Fibroblast of pulmonary artery (primary cell): ENCODE measurements at regions not wholly inside any gene's neighbourhood (a gene's known extent, or its start where the extent isn't known, plus 50 kb on each side); places are given as distances from the start of the nearest gene placed in this dataset.

Experiments
- DNase-seq: peaks from one replicate; pipeline ENCODE4 v3.0.0-alpha.2; 2010; ENCODE audit warnings: low read depth
- H3K4me3 ChIP-seq: replicated peaks from 2 replicates; pipeline ENCODE4 v1.5.1; 2011; ENCODE audit warnings: low read depth, mild to moderate bottlenecking, control low read depth, low read length, moderate library complexity
- TF ChIP-seq, protein P1 (sequence below): IDR thresholded peaks from 2 replicates; pipeline ENCODE4 v1.5.1; 2011; ENCODE audit warnings: mild to moderate bottlenecking, control low read depth, low read length, inconsistent platforms; ENCODE audit errors: missing control alignments

DNA sequence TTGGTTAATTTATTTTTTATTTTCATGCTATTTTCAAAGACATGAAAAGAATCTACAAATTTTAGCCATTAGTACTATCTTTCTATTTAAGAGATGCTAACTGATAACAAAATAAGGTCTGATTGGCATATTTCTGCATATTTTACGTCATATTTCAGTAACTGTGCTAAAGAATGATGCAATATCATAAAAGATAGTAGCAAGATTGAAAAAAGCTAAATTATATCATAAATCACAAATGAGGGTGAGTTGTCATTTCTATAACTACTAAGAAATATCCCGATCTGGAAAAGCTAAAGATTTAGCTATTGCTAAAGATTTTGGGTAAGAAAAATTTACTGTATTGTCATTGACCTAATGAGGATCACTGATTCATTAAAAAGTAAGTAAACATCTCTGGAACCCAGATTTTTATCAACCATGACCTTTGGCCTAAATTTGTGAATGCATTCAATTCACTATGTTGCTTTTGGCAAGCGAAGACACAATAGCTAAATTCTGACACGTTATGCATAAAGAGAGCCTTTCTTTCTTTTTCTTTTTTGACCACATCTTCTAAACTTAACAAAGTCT, 103.6 kb downstream of the HPGD start:
- TF ChIP-seq, protein P1, sequence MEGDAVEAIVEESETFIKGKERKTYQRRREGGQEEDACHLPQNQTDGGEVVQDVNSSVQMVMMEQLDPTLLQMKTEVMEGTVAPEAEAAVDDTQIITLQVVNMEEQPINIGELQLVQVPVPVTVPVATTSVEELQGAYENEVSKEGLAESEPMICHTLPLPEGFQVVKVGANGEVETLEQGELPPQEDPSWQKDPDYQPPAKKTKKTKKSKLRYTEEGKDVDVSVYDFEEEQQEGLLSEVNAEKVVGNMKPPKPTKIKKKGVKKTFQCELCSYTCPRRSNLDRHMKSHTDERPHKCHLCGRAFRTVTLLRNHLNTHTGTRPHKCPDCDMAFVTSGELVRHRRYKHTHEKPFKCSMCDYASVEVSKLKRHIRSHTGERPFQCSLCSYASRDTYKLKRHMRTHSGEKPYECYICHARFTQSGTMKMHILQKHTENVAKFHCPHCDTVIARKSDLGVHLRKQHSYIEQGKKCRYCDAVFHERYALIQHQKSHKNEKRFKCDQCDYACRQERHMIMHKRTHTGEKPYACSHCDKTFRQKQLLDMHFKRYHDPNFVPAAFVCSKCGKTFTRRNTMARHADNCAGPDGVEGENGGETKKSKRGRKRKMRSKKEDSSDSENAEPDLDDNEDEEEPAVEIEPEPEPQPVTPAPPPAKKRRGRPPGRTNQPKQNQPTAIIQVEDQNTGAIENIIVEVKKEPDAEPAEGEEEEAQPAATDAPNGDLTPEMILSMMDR: no peak
- no peak overlapping the region for H3K4me3 ChIP-seq
- DNase-seq: no peak

DNA sequence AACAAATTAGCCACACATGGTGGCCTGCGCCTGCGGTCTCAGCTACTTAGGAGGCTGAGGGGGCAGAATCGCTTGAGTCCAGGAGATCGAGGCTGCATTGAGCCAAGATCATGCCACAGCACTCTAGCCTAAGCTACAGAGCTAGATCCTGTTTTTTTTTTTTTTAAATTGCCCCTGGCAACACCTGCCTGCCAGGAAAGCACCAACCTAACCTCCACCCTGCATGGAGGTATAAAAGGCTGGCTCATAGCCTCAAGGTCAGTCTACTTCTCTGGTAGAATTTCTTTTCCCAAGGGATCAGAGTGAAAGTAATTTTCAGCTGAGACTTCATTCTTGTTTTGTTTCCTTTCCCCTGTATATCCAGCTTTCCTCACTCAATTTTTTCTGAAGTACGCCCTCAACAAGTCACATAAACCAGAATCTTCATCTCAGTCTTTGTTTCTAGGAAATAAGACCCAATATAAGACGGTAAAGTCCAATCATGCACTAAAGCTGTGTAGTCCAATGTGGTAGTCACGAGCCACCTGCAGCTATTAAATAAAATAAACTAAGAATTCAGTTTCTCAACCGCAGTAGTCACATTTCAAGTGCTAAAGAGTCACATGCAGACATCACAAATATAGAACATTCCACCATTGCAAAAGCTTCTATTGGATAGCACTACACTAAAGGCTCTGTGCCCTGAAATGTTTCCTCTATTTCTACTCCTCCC, 113.3 kb downstream of the HPGD start:
- no peak overlapping the region for H3K4me3 ChIP-seq
- TF ChIP-seq, protein P1: no peak
- DNase-seq: no peak

DNA sequence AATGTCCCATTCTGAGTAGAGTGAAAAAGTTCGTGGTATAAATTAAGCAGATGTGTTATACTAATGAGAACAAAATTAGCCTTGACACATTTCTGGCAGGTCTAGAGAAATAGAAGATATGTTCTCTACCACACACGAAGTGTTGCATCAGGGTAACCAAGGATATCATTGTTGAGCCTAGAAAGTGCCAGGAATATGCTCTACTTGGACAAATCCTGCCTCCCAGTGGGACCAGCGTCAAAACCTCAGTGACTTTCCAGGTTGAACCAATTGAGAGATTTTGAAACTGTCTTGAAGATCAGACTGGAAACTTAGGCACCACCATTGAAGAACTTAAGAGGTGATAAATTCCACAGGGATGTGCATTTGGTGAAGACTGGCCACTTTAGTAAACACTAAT, 115.9 kb downstream of the HPGD start:
- no peak for DNase-seq
- TF ChIP-seq, protein P1: no peak
- no peak overlapping the region for H3K4me3 ChIP-seq

DNA sequence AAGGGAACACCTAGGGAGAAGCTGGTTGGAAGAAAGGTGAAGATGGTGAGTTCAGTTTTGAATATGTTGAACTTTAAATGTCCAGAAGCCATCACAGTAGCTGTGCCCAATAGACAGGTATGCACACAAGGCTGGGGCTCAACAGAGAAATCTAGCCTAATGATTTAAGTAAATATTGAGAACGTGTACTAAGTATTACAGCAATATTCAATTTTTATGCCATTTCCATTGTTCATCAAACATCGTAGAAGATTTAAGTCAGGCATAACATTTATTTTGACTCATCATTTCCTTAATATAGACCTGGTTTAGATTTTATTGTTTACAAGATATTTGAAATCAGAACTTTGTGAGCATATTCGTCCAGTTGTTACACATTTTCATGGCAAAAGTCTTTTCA, 116.4 kb downstream of the HPGD start:
- DNase-seq: no peak

DNA sequence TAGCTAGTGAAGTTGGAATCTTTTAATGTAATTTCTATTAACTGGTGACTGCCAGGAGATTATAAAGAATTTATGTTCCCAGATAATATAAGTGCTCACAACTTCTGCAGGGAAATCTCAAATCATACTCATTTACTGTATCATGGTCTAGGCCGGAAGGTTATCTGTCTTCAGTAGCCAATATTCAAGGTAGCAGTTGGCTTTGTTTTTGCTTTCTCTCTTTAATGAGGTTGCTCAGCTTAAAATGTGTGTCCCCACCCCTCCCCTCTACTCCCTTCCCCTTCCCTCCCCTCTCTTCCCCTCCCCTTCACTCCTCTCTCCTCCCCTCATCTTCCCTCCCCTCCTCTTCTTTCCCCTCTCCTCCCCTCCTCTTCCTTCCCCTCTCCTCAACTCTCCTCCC, 117.6 kb downstream of the HPGD start:
- no peak overlapping the region for H3K4me3 ChIP-seq

More for the DNA sequence above, 116.4 kb downstream of the HPGD start:
- H3K4me3 ChIP-seq: no peak overlapping the region
- TF ChIP-seq, protein P1: no peak

DNA sequence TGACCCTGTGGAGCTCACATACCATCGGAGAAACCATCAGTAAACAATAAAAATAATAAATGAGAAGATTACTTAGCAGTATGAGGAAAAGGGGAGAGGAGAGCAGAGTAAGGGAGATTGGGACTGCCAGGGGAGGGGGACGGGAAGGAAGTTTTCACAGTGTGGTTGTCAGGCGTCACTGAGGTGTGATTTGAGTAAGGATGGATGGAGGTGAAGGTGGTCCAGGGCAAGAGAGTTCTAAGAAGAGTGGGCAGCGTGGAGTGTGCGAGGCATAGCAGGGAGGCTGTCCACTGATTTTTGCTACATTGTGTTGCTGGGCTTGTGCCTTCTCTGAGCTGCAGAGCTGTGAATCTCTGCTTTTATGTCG, 119.1 kb downstream of the HPGD start:
- no peak for DNase-seq
- no peak overlapping the region for H3K4me3 ChIP-seq
- TF ChIP-seq, protein P1: no peak

More for the DNA sequence above, 117.6 kb downstream of the HPGD start:
- TF ChIP-seq, protein P1: no peak
- no peak for DNase-seq
